ENCODE measurements at regions not wholly inside any gene's neighbourhood (a gene's known extent, or its start where the extent isn't known, plus 50 kb on each side); places are given as distances from the start of the nearest gene placed in this dataset.

DNA sequence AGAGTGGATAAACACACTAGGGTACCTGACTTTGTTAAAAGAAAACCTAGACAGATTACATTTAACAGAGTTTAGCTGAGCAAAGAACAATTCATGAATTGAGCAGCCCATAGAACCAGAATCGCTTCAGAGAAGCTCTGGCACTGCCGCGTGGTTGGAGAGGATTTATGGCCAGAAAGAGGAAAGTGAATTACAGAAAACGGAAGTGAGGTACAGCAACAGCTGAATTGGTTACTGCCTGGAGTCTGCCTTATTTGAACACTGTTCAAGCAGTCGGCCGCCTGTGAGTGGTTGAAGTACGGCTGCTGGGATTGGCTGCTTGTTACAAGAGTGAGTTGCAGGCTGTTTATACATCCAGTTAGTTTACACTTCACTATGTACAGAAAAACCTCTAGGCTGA, 253.8 kb upstream of the CDYL start:
- no peak for TF ChIP-seq POLR2A (IDR thresholded peaks at IDR 0.05)
- TF ChIP-seq, protein P1, sequence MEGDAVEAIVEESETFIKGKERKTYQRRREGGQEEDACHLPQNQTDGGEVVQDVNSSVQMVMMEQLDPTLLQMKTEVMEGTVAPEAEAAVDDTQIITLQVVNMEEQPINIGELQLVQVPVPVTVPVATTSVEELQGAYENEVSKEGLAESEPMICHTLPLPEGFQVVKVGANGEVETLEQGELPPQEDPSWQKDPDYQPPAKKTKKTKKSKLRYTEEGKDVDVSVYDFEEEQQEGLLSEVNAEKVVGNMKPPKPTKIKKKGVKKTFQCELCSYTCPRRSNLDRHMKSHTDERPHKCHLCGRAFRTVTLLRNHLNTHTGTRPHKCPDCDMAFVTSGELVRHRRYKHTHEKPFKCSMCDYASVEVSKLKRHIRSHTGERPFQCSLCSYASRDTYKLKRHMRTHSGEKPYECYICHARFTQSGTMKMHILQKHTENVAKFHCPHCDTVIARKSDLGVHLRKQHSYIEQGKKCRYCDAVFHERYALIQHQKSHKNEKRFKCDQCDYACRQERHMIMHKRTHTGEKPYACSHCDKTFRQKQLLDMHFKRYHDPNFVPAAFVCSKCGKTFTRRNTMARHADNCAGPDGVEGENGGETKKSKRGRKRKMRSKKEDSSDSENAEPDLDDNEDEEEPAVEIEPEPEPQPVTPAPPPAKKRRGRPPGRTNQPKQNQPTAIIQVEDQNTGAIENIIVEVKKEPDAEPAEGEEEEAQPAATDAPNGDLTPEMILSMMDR (IDR thresholded peaks at IDR 0.05): no peak
- no peak for TF ChIP-seq POLR2AphosphoS5 (IDR thresholded peaks at IDR 0.05)
- no peak for TF ChIP-seq EP300 (IDR thresholded peaks at IDR 0.05)
